HG03378 (cell line): ENCODE measurements at regions not wholly inside any gene's neighbourhood (a gene's known extent, or its start where the extent isn't known, plus 50 kb on each side); places are given as distances from the start of the nearest gene placed in this dataset.
A peak's percentile ranks its signal among the peaks of the same experiment; 100 is the strongest.
"Not testable (repeated sequence)": the region's sequence is repeated elsewhere in the genome, so short reads cannot be mapped to it uniquely, and the experiment has no call there.

Source experiments
- ATAC-seq: cut with Tn5 transposase; IDR thresholded peaks from one replicate; pipeline ENCODE4 v1.9.1; 2021; ENCODE audit warnings: mild to moderate bottlenecking, moderate library complexity; ENCODE audit not compliant: unreplicated experiment

- no peak for ATAC-seq
These were observed 190.8 kb upstream of the NOX3 start for GRCh38 chr6:155646443-155646842.

DNA sequence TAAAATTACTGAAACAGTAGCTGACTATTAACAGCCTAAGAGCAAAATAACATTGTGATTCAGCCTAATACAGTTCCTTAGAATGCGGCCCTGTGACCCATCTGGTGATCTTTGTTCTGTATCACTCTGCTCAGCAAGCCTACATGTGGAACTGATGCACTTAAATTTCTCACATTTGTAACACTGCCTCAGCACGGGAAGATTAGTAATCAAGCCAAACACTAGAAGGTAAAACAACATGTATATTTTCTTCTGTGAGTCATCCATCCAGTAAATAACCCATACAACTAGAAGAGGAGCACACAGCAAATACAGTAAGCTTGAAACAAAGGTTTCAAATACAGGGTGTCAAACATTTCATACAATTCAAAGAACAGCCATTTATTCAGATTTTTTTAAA lies 189.7 kb upstream of the NOX3 start:
- ATAC-seq = no peak

GRCh38 chr6:155641603-155642002 lies 186.0 kb upstream of the NOX3 start:
- no peak for ATAC-seq

GRCh38 chr6:155638200-155638599 lies 182.6 kb upstream of the NOX3 start:
- ATAC-seq = no peak

GRCh38 chr6:155635416-155635815 lies 179.8 kb upstream of the NOX3 start:
- ATAC-seq = no peak

- ATAC-seq = no peak
These were observed 174.4 kb upstream of the NOX3 start for GRCh38 chr6:155630085-155630484.

DNA sequence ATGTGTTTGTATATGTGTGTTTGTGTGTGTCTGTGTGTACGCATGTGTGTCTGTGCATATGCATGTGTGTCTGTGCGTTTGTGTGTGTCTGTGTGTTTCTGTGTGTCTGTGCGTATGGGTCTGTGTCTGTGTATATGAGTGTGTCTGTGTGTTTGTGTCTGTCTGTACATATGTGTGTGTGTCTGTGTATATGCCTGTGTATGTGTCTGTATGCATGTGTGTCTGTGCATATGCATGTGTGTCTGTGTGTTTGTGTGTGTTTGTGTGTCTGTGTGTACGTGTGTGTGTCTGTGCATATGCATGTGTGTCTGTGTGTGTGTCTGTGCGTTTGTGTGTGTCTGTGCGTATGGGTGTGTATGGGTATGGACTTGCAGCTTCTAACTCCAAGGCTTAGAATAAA lies 174.0 kb upstream of the NOX3 start:
- ATAC-seq = no peak

DNA sequence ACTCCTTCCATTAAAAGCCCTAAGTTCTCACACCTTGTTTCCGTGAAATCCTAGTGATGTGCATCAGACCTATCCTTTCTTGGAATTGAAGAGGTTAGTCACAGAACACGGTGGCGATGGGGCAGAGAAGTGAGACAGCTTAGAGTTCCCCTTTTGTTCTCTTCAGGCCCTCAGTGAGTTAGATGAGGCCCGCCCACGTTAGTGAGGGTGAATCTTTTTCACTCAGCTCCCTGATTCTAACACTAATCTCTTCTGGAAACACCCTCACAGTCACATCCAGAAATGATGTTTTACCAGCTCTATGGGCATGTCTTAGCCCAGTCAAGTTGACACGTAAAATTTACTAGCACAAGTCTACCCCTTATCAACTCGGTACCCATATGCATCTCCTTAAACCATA lies 172.7 kb upstream of the NOX3 start:
- ATAC-seq = peak; percentile 90

- not testable (repeated sequence) for ATAC-seq
These were observed 172.1 kb upstream of the NOX3 start for GRCh38 chr6:155627722-155628212.

GRCh38 chr6:155623450-155624178 lies 168.0 kb upstream of the NOX3 start:
- ATAC-seq = no peak

DNA sequence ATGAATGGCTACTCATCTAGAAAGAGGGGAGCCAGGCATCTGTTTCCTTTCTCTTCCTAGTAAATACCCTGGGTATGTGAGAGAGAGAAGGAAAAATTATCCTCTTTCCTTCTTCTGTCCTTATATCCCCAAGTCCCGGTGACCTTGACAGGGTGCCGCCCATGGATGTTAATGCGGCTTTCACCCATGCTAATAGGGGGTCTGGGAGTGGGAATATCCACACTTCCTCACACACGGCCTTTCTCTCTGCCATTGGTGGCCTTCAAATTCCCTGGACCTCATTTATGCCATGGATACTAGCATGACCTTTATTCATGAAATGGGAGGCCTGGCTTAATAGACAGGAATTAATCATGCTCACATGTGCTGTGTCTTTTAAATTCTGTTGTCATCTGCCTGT lies 159.0 kb upstream of the NOX3 start:
- ATAC-seq = no peak

- ATAC-seq = no peak
These were observed 156.1 kb upstream of the NOX3 start for GRCh38 chr6:155611742-155612141.

DNA sequence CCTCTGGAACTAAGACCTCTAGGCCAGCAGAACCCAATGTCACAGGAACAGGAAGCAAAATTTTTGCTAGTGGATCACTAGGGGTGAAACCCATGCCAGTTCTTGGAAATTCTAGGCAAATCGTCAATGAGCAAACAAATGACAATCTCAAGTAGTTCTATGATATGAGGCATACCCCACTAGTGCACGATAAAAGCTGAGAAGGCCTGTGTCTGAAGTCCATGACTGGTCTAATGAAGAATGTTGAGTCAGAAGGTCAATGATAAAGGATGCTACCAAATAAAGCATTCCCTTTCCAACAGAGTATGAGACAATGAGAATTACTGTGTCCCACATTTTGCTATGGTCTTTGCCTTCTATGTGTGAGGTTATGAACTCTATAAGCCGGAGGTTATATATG lies 149.4 kb upstream of the NOX3 start:
- no peak for ATAC-seq

GRCh38 chr6:155599561-155599960 lies 143.9 kb upstream of the NOX3 start:
- no peak for ATAC-seq

- no peak for ATAC-seq
These were observed 143.5 kb upstream of the NOX3 start for GRCh38 chr6:155599160-155599559.

DNA sequence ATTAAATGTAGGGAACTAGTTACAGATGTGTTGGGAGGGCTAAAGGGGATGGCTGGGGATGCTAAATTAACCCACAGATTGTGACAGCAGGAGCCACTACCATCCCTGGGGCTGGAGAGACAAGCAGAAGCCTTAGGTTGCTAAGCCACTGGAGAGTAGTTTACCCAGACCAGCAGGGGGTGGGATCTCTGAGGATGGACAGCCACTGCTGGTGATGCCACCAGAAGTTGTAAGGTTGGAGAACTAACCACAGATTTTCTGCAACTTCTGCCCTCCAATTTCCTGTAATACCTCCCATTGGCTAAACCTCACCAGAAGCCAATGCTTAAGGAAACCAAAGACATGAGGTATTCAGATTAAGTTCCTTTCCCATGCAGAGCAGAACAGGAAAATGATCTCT lies 139.6 kb upstream of the NOX3 start:
- ATAC-seq = no peak

DNA sequence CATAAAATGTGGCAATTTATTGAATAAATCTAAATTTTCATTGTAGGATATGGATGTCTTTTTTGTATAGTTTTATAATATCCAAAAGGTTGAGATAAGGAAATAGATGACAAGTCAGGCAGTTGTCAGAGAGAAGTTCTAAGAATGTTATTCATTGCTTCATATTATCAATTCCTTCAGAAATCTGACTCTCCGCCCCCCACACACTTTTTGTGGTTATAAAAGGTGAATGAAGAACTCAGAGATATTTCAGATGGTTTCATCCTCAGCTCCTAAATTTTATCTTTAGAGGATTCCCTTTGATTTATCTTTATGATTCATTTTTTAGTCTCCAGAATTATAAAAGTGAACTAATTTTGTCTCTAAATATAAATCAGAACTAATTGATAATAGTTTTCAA lies 136.1 kb upstream of the NOX3 start:
- no peak for ATAC-seq

GRCh38 chr6:155589190-155589589 lies 133.6 kb upstream of the NOX3 start:
- ATAC-seq = no peak

DNA sequence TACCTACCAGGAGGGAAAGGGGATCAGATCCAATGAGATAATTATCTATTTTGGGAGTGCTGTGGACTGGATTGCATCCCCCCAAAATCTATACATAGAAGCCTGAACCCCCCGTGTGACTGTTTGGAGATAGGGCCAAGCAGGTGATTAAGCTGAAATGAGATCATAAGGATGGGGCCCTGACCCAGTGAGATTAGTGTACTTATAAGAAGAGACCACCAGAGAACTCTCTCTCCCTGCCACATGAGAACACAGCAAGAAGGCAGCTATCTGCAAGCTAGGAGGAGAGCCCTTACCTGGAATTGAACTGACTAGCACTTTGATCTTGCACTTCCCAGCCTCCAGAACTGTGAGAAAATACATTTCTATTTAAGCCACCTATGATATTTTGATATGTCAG lies 132.2 kb upstream of the NOX3 start:
- ATAC-seq = no peak

DNA sequence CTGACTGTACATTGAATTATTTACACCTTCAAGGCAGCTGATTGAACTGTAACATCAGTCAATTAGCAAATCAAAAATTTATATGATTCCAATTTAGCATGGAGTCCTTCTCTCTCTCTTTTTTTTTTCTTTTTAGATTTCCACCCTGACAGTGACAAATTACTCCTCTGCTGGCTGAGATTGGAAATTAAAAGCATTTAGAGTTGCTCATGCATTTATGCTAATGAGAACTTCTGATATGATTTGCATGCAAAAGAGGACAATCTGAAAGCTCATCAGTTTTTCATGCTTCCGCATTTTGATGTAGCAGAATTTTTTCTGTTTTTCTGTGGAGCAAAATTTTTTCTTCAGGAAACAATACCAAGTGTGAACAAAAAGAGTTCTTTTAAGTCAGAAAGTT lies 130.5 kb upstream of the NOX3 start:
- no peak for ATAC-seq

DNA sequence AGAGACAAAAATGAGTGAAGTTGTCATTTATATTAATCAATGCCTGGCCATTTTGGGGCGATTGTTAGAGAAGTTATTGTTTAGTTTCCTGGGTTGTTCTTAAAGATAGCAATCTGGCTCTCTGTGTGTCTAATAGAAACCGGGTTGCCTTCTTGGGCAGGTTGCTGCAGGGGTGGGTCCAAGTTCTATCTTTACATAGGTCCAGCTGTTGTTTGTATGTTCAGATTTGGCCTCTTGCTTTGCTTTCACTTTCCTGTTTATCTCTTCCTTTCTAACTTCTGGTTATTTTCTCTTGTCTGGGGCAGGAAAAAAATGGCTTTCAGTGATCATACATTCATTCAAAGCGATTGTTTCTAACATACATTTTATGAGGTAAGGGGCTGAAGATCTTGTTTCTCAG lies 128.4 kb upstream of the NOX3 start:
- no peak for ATAC-seq

- ATAC-seq = no peak
These were observed 126.7 kb upstream of the NOX3 start for GRCh38 chr6:155582016-155582991.
